CD8-positive, alpha-beta memory T cell (primary cell): ENCODE measurements at regions not wholly inside any gene's neighbourhood (a gene's known extent, or its start where the extent isn't known, plus 50 kb on each side); places are given as distances from the start of the nearest gene placed in this dataset.

ENCODE experiments used
- CTCF ChIA-PET: fragments of 350-600 bp; sonication (Branson Sonifier 250); formaldehyde crosslinking; loops from one replicate; lab custom pipeline; 2021; ENCODE audit warnings: antibody characterized with exemption; lab: Charles Lee
- POLR2A ChIA-PET: fragments of 350-600 bp; sonication (Branson Sonifier 250); formaldehyde crosslinking; loops from one replicate; lab custom pipeline; 2021; ENCODE audit warnings: antibody characterized with exemption; lab: Charles Lee
- DNase-seq, 5 donors: peaks; one replicate each; pipeline versions ENCODE4 v3.0.0 to v3.0.0-alpha.2; 2020 to 2022; ENCODE audit warnings: mixed read lengths in 1 of 5
- H3K27ac ChIP-seq: one replicate; pipeline ENCODE4 v1.7.0; 2013; ENCODE audit warnings: low read depth, mild to moderate bottlenecking, low read length, moderate library complexity
- H3K27me3 ChIP-seq: 2 replicates; pipeline ENCODE4 v1.7.0; 2013; ENCODE audit warnings: low read length, mild to moderate bottlenecking; ENCODE audit not compliant: insufficient read depth, poor library complexity, severe bottlenecking
- H3K36me3 ChIP-seq: 2 replicates; pipeline ENCODE4 v1.7.0; 2013; ENCODE audit warnings: mild to moderate bottlenecking, low read length, moderate library complexity; ENCODE audit not compliant: insufficient read depth
- H3K4me1 ChIP-seq: 2 replicates; pipeline ENCODE4 v1.7.0; 2013; ENCODE audit warnings: mild to moderate bottlenecking, low read length, moderate library complexity; ENCODE audit not compliant: insufficient read depth
- H3K4me3 ChIP-seq: 2 replicates; pipeline ENCODE4 v1.7.0; 2013; ENCODE audit warnings: mild to moderate bottlenecking, low read length
- H3K9me3 ChIP-seq: 2 replicates; pipeline ENCODE4 v1.7.0; 2013; ENCODE audit warnings: mild to moderate bottlenecking, low read length
- H3K27ac Mint-ChIP-seq, 8 donors: one replicate each; pipeline ENCODE4 v1.8.0; 2020 to 2021; ENCODE audit warnings: mixed read lengths in 8 of 8, mild to moderate bottlenecking in 6 of 8, inconsistent platforms in 3 of 8, moderate library complexity in 3 of 8
- H3K27me3 Mint-ChIP-seq, 2 donors: one replicate each; pipeline ENCODE4 v1.8.0; 2020 to 2021; ENCODE audit warnings: mixed read lengths in 2 of 2, mild to moderate bottlenecking in 1 of 2, moderate library complexity in 1 of 2
- H3K36me3 Mint-ChIP-seq, 3 donors: one replicate each; pipeline ENCODE4 v1.8.0; 2020 to 2021; ENCODE audit warnings: mixed read lengths in 3 of 3, inconsistent platforms in 1 of 3, mild to moderate bottlenecking in 1 of 3
- H3K4me1 Mint-ChIP-seq, 3 donors: one replicate each; pipeline ENCODE4 v1.8.0; 2020 to 2021; ENCODE audit warnings: mixed read lengths in 3 of 3, inconsistent platforms in 1 of 3, mild to moderate bottlenecking in 1 of 3
- H3K4me3 Mint-ChIP-seq, 7 donors: one replicate each; pipeline ENCODE4 v1.8.0; 2020 to 2021; ENCODE audit warnings: mixed read lengths in 7 of 7, mild to moderate bottlenecking in 6 of 7, moderate library complexity in 4 of 7, inconsistent platforms in 2 of 7
- H3K9me3 Mint-ChIP-seq, 5 donors: one replicate each; pipeline ENCODE4 v1.8.0; 2020 to 2022; ENCODE audit warnings: mixed read lengths in 5 of 5, mild to moderate bottlenecking in 3 of 5, moderate library complexity in 2 of 5, inconsistent platforms in 1 of 5

DNA sequence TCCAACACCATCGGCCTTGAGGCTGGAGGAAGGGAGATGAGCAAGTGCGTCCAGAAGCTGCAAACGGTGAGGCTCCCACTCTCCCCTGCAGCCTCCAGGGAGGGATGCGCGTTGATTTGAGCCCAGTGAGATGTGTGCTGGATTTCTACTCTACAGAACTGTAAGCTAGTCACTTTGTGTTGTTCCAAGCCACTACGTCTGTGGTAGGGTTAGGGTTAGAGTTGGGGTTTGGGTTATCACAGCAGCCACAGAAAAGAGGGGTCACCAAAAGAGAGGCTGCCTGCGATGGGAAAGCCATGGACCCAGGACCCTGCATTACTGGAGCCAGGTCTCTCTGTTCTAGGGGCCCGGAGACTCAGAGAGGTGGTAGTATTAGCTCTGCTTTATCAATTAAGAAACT lies 94.5 kb downstream of the KCNF1 start:
- Mint-ChIP-seq H3K4me1 (no peaks in the 10 kb centered on the region), H3K36me3 (peaks cover 0 to 7% (median 0%) of the 10 kb centered on the region in 3 donors)

DNA sequence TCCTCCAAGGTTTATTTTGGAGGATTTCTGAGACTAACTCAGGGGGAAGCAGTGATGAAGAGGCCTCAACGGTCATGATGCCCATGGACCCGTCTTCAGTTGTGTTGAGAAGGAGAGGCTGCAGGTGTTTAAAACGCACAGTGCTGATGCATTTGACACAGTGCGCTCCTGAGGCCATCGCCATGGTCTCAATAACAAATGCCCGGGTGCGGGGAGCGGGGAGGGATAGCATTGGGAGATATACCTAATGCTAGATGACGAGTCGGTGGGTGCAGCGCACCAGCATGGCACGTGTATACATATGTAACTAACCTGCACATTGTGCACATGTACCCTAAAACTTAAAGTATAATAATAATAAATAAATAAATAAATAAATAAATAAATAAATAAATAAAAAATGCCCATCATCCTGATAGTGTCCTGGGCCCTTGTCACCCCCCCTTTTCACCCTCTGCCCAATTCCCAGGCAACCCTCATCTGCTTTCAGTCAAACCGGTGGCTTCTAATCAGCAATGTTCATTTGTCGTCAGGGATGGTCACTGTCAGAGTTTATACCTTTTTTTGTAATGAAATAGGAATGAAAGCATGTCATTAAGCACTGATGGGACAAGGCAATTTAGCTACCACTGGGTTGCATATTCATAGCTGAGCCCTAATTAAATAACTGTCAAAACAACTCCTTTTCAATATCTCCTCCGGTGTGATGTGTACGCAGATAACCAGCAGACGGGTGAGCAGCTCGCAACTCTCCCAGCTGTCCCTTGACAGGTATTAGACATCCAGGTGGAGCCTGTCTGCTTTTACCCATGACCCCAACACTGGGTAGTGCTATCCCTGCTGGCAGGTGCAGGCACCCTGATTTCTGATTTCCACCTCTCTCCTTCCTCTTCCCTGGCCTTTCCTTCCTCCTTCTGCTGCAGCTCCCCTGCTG lies 95.9 kb downstream of the KCNF1 start:
- H3K4me1 Mint-ChIP-seq, result no peaks in the 10 kb centered on the region
- Histone ChIP-seq H3K27me3 (no peaks in the 10 kb centered on the region), H3K4me3 (no peak overlapping the region), H3K36me3 (no peaks in the 10 kb centered on the region), H3K4me1 (no peaks in the 10 kb centered on the region), H3K9me3 (no peaks in the 10 kb centered on the region), H3K27ac (no peak overlapping the region)
- no peak overlapping the region for H3K27ac Mint-ChIP-seq
- H3K36me3 Mint-ChIP-seq, result peaks cover 0 to 9% (median 0%) of the 10 kb centered on the region in 3 donors
- peaks cover 19 to 47% of the 10 kb centered on the region in 2 donors for H3K27me3 Mint-ChIP-seq
- DNase-seq, result no peak
- CTCF ChIA-PET, result no interaction called here
- POLR2A ChIA-PET, result no interaction called here
- H3K4me3 Mint-ChIP-seq, result no peak overlapping the region
- peaks cover 0 to 22% (median 12%) of the 10 kb centered on the region in 5 donors for H3K9me3 Mint-ChIP-seq

More for the DNA sequence above, 94.5 kb downstream of the KCNF1 start:
- H3K27ac Mint-ChIP-seq, result no peak overlapping the region
- no peak overlapping the region for H3K4me3 Mint-ChIP-seq
- ChIA-PET CTCF (no interaction called here), POLR2A (no interaction called here)
- H3K27me3 Mint-ChIP-seq, result peaks cover 17 to 50% of the 10 kb centered on the region in 2 donors
- Histone ChIP-seq H3K9me3 (no peaks in the 10 kb centered on the region), H3K27me3 (no peaks in the 10 kb centered on the region), H3K27ac (no peak overlapping the region), H3K36me3 (no peaks in the 10 kb centered on the region), H3K4me1 (no peaks in the 10 kb centered on the region), H3K4me3 (no peak overlapping the region)
- no peak for DNase-seq
- H3K9me3 Mint-ChIP-seq, result peaks cover 0 to 15% (median 7%) of the 10 kb centered on the region in 5 donors

DNA sequence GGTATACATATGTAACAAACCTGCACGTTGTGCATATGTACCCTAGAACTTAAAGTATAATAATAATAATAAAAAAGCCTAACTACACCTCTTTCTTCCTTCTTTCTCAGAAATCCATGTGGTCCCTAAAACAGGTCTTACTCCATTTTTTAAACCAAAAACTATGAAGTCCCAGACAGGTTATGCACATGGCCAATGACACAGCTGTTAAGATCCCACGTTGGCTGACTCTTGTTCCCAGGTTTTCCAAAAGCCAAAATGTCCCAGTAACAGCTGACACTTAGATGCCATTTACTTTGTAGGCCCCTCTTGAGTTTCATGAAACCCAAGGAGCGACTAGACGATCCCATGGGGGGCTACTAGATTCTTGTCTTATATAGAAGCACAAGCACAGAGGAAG lies 97.0 kb downstream of the KCNF1 start:
- no peaks in the 10 kb centered on the region for H3K27me3 ChIP-seq
- H3K27me3 Mint-ChIP-seq, result peaks cover 15 to 48% of the 10 kb centered on the region in 2 donors
- no peaks in the 10 kb centered on the region for H3K36me3 ChIP-seq
- no peak overlapping the region for H3K4me3 ChIP-seq
- no peaks in the 10 kb centered on the region for H3K4me1 Mint-ChIP-seq
- H3K27ac ChIP-seq, result no peak overlapping the region
- peaks cover 0 to 9% (median 0%) of the 10 kb centered on the region in 3 donors for H3K36me3 Mint-ChIP-seq
- DNase-seq, result no peak
- ChIA-PET POLR2A (no interaction called here), CTCF (no interaction called here)
- no peak overlapping the region for H3K4me3 Mint-ChIP-seq
- peaks cover 0 to 22% (median 12%) of the 10 kb centered on the region in 5 donors for H3K9me3 Mint-ChIP-seq
- H3K4me1 ChIP-seq, result no peaks in the 10 kb centered on the region
- H3K27ac Mint-ChIP-seq, result no peak overlapping the region
- no peaks in the 10 kb centered on the region for H3K9me3 ChIP-seq

DNA sequence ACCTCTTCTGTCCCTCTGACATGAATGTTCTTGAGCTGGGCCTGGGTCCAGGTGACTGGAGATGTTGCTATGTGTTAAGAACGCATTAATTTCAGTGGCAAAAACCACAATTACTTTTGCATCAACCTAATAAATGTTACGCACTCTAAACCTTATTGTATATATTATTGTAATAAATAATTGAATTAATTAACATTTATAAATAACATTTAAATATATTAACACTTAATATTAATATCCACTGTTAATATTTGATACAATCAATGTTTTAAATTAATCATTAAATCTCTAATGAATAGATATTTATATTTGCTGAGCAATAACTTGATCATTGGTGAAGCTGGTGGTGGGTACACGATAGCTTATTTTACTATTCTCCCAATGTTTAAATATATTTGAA lies 97.4 kb downstream of the KCNF1 start:
- H3K4me3 ChIP-seq, result no peak overlapping the region
- Mint-ChIP-seq H3K4me3 (no peak overlapping the region), H3K9me3 (peaks cover 0 to 22% (median 12%) of the 10 kb centered on the region in 5 donors), H3K27ac (no peak overlapping the region), H3K4me1 (no peaks in the 10 kb centered on the region), H3K36me3 (peaks cover 0 to 9% (median 0%) of the 10 kb centered on the region in 3 donors), H3K27me3 (peaks cover 15 to 48% of the 10 kb centered on the region in 2 donors)
- no peak for DNase-seq
- H3K4me1 ChIP-seq, result no peaks in the 10 kb centered on the region
- no peaks in the 10 kb centered on the region for H3K36me3 ChIP-seq
- H3K27ac ChIP-seq, result no peak overlapping the region
- no peaks in the 10 kb centered on the region for H3K27me3 ChIP-seq
- POLR2A ChIA-PET, result no interaction called here
- no peaks in the 10 kb centered on the region for H3K9me3 ChIP-seq
- CTCF ChIA-PET, result no interaction called here

DNA sequence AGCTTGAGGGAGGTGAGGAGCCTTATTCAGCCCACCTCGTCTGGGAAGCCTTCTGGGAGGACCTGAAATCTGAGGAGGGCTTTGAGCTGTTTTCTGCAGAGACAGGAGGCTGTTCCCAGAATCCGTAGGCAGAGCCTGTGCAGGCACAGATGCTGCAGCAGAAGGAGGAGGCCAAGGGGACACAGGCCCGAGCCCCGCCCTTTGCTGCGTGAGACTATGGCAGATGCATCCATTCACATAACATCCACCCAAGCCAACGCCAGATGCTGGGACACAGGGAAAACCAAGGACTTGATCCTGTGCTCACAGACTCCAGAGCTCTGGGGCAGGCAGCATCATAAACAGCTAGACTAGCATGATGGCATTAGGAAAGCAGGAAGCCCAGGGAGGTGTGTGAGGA lies 98.2 kb downstream of the KCNF1 start:
- Mint-ChIP-seq H3K27ac (no peak overlapping the region), H3K9me3 (peaks cover 0 to 22% (median 12%) of the 10 kb centered on the region in 5 donors), H3K36me3 (peaks cover 0 to 9% (median 0%) of the 10 kb centered on the region in 3 donors), H3K4me3 (no peak overlapping the region), H3K4me1 (no peaks in the 10 kb centered on the region), H3K27me3 (peaks cover 15 to 43% of the 10 kb centered on the region in 2 donors)
- H3K9me3 ChIP-seq, result no peaks in the 10 kb centered on the region
- H3K27me3 ChIP-seq, result no peaks in the 10 kb centered on the region
- POLR2A ChIA-PET, result no interaction called here
- CTCF ChIA-PET, result no interaction called here
- DNase-seq, result no peak
- H3K4me3 ChIP-seq, result no peak overlapping the region
- no peaks in the 10 kb centered on the region for H3K36me3 ChIP-seq
- H3K4me1 ChIP-seq, result no peaks in the 10 kb centered on the region
- H3K27ac ChIP-seq, result no peak overlapping the region

DNA sequence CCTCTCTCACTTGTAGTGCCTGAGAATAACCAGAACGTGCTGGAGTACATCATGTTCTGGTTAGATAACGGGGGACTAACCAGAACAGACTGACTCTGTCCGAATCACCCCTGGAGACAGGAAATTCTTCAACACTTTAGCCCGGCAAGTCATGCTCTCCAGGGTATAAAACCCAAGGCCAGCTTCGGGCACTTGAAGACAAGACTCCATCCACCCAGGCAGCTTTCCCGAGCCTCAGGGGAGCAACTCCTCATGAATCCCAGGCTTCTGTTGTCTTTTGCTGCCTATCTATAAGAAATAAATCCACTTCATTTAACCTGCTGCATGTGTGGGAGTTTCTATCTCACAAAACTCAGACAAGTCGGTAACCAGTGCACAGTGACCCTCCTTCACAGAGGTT lies 99.6 kb downstream of the KCNF1 start:
- Mint-ChIP-seq H3K36me3 (peaks cover 0 to 9% (median 0%) of the 10 kb centered on the region in 3 donors), H3K27me3 (peaks cover 14 to 39% of the 10 kb centered on the region in 2 donors), H3K27ac (no peak overlapping the region), H3K4me3 (no peak overlapping the region), H3K9me3 (peaks cover 0 to 22% (median 12%) of the 10 kb centered on the region in 5 donors), H3K4me1 (no peaks in the 10 kb centered on the region)
- Histone ChIP-seq H3K4me3 (no peak overlapping the region), H3K9me3 (no peaks in the 10 kb centered on the region), H3K36me3 (no peaks in the 10 kb centered on the region), H3K4me1 (no peaks in the 10 kb centered on the region), H3K27me3 (no peaks in the 10 kb centered on the region), H3K27ac (no peak overlapping the region)
- ChIA-PET POLR2A (no interaction called here), CTCF (no interaction called here)
- DNase-seq, result no peak

DNA sequence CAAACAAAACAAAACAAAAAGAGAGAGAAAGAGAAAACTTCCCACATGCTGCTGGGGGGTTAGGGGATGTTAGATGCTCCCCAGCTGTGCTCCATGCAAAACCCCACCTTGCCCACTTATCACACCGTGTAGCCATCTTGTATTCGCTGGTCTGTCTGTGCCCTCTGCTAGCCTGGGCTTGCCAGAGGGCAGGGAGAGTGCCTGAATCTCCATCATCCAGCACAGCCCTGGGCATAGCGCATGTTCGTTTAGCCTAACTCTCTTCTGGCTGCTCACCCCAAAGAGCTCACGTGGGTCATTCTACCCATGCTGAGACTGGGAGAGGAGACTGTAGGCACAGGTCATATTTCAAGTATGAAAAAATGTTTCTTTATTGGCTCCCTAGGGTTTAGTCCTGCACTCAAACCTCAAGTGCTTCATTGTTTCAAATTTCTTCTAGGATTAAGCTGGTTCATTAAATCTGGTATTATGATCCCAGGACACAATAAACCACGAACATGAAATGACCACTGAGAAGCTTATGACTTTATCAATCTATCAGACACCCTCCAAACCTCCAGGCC lies 100.5 kb downstream of the KCNF1 start:
- no peak for DNase-seq
- Histone ChIP-seq H3K27ac (no peak overlapping the region), H3K4me3 (no peak overlapping the region), H3K9me3 (no peaks in the 10 kb centered on the region), H3K27me3 (no peaks in the 10 kb centered on the region), H3K4me1 (no peaks in the 10 kb centered on the region), H3K36me3 (no peaks in the 10 kb centered on the region)
- Mint-ChIP-seq H3K9me3 (peaks cover 0 to 22% (median 12%) of the 10 kb centered on the region in 5 donors), H3K27ac (no peak overlapping the region), H3K36me3 (peaks cover 0 to 9% (median 0%) of the 10 kb centered on the region in 3 donors), H3K27me3 (peaks cover 18 to 38% of the 10 kb centered on the region in 2 donors), H3K4me1 (no peaks in the 10 kb centered on the region), H3K4me3 (no peak overlapping the region)
- ChIA-PET POLR2A (no interaction called here), CTCF (no interaction called here)

DNA sequence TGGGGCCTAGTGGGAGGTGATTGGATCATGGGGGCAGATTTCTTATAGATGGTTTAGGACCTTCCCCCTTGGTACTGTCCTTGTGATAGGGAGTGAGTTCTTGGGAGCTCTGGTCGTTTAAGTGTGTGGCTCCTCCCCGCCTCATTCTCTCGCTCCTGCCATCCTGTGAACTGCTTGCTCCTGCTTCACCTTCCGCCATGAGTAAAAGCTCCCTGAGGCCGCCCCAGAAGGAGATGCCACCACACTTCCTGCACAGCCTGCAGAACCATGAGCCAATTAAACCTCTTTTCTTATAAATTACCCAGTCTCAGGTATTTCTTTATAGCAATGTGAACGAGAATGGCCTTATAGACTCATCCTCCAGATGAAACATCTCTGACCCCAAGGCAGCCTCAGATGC lies 101.5 kb downstream of the KCNF1 start:
- H3K4me1 ChIP-seq, result no peaks in the 10 kb centered on the region

More for the DNA sequence above, 101.5 kb downstream of the KCNF1 start:
- H3K27me3 ChIP-seq, result peaks cover 3% of the 10 kb centered on the region
- no peaks in the 10 kb centered on the region for H3K9me3 ChIP-seq
- POLR2A ChIA-PET, result no interaction called here
- Mint-ChIP-seq H3K4me3 (no peak overlapping the region), H3K4me1 (no peaks in the 10 kb centered on the region), H3K27me3 (peaks cover 20 to 48% of the 10 kb centered on the region in 2 donors), H3K9me3 (peaks cover 0 to 22% (median 12%) of the 10 kb centered on the region in 5 donors), H3K36me3 (peaks cover 0 to 9% (median 0%) of the 10 kb centered on the region in 3 donors), H3K27ac (no peak overlapping the region)
- DNase-seq, result no peak
- no peaks in the 10 kb centered on the region for H3K36me3 ChIP-seq
- H3K4me3 ChIP-seq, result no peak overlapping the region
- CTCF ChIA-PET, result no interaction called here
- H3K27ac ChIP-seq, result no peak overlapping the region
